PFSK-1 (cell line): ENCODE measurements at regions not wholly inside any gene's neighbourhood (a gene's known extent, or its start where the extent isn't known, plus 50 kb on each side); places are given as distances from the start of the nearest gene placed in this dataset.

Experiments used
- POLR2AphosphoS5 ChIP-seq: IDR thresholded peaks from 2 replicates; pipeline ENCODE4 v1.6.1; 2012; ENCODE audit warnings: low read depth, mild to moderate bottlenecking, control low read depth, low read length, moderate library complexity
- SIN3A ChIP-seq: IDR thresholded peaks from 2 replicates; pipeline ENCODE4 v1.6.1; 2012; ENCODE audit warnings: mild to moderate bottlenecking, low read length, moderate library complexity, borderline replicate concordance; ENCODE audit not compliant: insufficient read depth
- TAF1 ChIP-seq: IDR thresholded peaks from 2 replicates; pipeline ENCODE4 v1.6.1; 2012; ENCODE audit warnings: low read length, control low read depth, borderline replicate concordance; ENCODE audit not compliant: insufficient read depth
- TF ChIP-seq, protein P1 (sequence below), 2 experiments: IDR thresholded peaks; 2 replicates each; pipeline versions ENCODE4 v1.6.1 to v1.8.0; 2011 to 2012; ENCODE audit warnings: low read depth in 2 of 2, low read length in 2 of 2, control low read depth in 1 of 2, inconsistent platforms in 1 of 2, mild to moderate bottlenecking in 1 of 2, moderate library complexity in 1 of 2; ENCODE audit not compliant: insufficient read depth in 1 of 2

DNA sequence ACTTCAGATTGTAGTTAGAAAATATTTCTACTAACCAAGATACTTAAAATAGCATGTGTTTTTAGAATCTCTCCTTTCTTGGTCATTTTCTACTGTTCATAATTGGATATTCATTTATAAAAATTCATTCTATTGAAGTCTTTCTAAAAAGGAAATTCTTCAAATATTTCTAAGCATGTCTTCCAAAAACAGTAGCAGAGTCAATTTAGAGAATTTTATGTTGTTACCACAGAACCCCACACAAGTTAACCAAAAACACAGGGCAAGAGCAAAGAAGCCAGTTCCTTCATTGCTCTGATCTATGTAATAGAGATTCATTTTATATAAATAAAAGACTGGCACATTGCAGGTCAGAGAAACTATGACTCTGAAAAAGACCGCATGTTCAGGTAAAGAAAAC lies 345.1 kb upstream of the PITX2 start:
- TF ChIP-seq SIN3A: no peak
- TF ChIP-seq POLR2AphosphoS5: no peak
- no peak for TF ChIP-seq TAF1
- TF ChIP-seq, protein P1, sequence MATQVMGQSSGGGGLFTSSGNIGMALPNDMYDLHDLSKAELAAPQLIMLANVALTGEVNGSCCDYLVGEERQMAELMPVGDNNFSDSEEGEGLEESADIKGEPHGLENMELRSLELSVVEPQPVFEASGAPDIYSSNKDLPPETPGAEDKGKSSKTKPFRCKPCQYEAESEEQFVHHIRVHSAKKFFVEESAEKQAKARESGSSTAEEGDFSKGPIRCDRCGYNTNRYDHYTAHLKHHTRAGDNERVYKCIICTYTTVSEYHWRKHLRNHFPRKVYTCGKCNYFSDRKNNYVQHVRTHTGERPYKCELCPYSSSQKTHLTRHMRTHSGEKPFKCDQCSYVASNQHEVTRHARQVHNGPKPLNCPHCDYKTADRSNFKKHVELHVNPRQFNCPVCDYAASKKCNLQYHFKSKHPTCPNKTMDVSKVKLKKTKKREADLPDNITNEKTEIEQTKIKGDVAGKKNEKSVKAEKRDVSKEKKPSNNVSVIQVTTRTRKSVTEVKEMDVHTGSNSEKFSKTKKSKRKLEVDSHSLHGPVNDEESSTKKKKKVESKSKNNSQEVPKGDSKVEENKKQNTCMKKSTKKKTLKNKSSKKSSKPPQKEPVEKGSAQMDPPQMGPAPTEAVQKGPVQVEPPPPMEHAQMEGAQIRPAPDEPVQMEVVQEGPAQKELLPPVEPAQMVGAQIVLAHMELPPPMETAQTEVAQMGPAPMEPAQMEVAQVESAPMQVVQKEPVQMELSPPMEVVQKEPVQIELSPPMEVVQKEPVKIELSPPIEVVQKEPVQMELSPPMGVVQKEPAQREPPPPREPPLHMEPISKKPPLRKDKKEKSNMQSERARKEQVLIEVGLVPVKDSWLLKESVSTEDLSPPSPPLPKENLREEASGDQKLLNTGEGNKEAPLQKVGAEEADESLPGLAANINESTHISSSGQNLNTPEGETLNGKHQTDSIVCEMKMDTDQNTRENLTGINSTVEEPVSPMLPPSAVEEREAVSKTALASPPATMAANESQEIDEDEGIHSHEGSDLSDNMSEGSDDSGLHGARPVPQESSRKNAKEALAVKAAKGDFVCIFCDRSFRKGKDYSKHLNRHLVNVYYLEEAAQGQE (IDR thresholded peaks at IDR 0.05; ENCODE audit: insufficient read depth in 1 of 2, low read depth in 2 of 2, low read length in 2 of 2): no peak
